HG02981 (cell line): ENCODE measurements at regions not wholly inside any gene's neighbourhood (a gene's known extent, or its start where the extent isn't known, plus 50 kb on each side); places are given as distances from the start of the nearest gene placed in this dataset.
"Not testable (repeated sequence)": the region's sequence is repeated elsewhere in the genome, so short reads cannot be mapped to it uniquely, and the experiment has no call there.

Experiments
- ATAC-seq: cut with Tn5 transposase; IDR thresholded peaks from one replicate; pipeline ENCODE4 v1.9.1; 2021; ENCODE audit warnings: mild to moderate bottlenecking, moderate library complexity; ENCODE audit not compliant: unreplicated experiment

DNA sequence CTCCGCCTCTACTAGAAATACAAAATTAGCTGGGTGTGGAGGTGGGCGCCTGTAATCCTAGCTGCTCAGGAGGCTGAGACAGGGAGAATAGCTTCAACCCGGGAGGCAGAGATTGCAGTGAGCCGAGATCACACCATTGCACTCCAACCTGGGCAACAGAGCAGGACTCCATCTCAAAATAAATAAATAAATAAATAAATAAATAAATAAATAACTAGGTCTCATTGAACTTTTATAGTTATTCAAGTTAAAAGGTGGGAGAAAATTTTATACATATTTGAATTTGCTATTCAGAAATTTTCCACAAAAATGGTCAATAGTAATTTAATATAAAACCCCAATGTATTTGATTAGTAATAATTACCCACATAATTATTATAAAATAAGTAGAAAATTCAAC, 593.9 kb upstream of the CDH10 start:
- ATAC-seq = not testable (repeated sequence)

GRCh38 chr5:25224316-25224982, 579.7 kb upstream of the CDH10 start:
- no peak for ATAC-seq

DNA sequence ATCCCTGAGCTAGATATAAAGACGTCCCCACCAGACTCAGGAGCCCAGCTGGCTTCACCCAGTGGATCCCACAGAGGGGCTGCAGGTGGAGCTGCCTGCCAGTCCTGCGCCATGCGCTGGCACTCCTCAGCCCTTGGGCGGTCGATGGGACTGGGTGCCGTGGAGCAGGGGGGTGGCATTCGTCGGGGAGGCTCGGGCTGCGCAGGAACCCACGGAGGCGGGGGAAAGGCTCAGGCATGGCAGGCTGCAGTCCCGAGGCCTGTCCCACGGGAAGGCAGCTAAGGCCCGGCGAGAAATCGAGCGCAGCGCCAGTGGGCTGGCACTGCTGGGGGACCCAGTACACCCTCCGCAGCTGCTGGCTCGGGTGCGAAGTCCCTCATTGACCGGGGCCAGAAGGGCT, 555.1 kb upstream of the CDH10 start:
- not testable (repeated sequence) for ATAC-seq

- no peak for ATAC-seq
Measured at GRCh38 chr5:25190521-25191000, 545.8 kb upstream of the CDH10 start.

DNA sequence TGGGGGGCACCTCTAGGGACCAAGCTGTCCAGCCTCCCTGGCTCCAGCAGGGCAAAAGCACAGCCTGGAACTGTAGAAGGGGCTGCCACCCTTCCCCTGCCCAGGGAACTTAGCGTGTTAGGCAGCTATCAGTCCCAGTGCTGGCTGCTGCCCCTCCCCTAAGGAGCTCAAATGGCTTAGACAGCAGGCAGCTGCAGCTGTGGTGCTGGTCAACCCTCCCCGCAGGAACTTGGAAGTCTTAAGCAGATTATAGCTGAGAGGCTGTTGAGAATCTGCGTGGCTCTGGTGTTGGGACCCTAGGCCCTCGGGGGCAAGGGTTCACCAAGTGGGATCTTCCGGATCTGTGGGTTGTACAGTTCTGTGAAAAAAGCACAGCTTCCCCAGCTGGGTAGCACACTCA, 536.5 kb upstream of the CDH10 start:
- no peak for ATAC-seq

GRCh38 chr5:25162616-25163015, 517.8 kb upstream of the CDH10 start:
- ATAC-seq = not testable (repeated sequence)

GRCh38 chr5:25160891-25161290, 516.1 kb upstream of the CDH10 start:
- no peak for ATAC-seq

DNA sequence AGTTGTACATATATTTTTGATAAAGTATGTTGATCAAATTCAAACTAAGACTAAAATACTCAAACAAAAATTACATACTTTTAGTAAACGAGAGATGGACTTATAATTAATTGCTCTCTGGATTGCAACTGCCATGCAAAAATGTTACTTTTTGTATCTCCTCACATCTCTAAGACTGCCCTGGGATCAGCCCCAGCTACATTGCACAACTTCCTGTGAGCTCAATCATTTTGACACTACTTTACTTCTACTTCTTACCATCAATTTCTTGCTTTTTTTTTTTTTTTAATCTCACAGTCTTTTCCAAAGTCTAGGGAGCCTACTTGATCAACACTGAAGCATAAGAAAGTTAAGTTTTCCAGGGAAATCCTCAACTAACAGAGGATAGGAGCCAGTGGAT, 506.0 kb upstream of the CDH10 start:
- ATAC-seq = no peak

DNA sequence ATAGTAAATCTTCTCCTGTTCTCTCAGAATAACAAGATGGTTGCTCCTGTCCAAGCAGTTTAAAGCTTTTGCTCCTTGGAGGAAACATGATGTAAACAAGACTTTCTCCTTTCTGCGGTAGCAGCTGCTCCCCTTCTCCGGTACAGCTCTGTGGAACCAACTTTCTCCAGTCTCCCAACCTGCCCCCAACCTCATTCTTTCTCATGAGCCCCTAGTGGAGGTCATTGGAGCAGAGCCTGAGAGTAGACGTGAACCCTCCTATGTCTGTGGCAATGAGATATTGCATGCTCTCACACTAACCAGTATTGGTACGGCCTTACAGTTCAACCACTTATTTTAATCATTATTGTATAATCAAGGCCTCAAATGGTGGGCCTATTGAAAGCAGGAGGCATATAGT, 483.8 kb upstream of the CDH10 start:
- no peak for ATAC-seq

DNA sequence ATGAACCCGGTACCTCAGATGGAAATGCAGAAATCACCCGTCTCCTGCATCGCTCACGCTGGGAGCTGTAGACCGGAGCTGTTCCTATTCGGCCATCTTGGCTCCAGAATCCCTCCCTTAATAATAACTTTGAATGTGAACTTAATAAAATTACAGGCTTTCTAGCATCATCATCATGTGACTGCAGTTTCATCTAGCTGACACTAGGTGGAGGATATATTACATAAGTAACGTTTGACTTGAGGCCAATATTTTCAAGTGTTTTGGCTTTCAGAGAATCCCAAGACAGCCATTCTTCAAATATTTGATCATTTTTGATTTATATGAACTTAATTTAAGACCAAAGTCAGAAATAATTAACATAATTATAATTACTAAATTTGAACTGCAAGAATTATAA, 474.9 kb upstream of the CDH10 start:
- no peak for ATAC-seq

DNA sequence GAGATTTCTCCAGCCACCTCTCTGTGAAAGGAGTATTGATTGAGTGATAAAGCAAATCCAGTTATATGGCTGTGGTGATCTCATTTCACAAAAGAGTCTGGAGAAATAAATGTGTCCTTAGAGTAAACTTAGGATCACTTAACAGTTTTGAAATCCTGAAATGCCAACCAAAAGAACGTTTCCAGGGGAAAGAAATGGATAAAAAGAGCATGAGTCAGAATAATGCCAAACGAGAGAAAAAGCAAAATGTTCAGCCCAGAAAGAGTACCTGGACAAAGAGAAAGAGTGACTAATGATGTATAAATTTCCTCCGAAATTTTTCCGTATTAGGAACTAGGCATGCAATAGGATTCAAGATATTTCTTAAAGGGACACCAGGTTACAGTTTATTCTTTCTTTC, 463.1 kb upstream of the CDH10 start:
- ATAC-seq = no peak

DNA sequence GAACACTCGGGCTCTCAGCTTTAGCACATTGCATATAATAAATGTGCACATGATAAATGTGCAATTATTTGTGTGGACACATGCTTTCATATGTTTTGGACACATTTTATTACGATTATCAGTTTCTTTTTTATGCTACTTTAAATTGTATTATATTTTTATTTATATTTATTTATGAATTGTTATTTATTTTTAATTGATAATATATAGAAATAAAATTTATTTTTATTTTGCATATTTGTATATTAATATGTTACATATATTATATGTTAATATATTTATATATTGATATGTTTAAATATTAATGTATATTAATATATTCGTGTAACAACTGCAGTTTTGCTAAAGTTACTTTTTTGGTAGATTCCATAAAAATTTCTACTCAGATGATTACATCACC, 454.8 kb upstream of the CDH10 start:
- no peak for ATAC-seq

DNA sequence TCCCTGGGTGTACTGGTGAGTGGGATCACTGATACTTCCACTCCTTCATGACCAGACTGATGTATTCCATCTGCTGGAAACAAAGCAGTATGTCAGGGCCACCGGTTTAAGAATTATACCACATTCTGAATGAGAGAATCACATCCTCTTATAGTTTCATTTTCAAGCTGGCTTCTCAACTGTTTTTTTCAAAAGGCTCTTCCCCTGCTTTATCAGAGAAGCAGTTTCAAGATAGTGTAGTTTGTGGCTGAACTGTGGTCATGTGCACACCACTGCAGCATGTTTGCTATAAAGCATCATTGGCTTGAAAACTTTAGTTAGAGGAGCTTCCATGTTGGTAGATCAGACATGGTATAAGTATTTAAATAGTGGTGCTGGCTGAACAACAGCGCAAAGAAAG, 450.5 kb upstream of the CDH10 start:
- no peak for ATAC-seq

- ATAC-seq = no peak
Measured at GRCh38 chr5:25094219-25094618, 449.4 kb upstream of the CDH10 start.

DNA sequence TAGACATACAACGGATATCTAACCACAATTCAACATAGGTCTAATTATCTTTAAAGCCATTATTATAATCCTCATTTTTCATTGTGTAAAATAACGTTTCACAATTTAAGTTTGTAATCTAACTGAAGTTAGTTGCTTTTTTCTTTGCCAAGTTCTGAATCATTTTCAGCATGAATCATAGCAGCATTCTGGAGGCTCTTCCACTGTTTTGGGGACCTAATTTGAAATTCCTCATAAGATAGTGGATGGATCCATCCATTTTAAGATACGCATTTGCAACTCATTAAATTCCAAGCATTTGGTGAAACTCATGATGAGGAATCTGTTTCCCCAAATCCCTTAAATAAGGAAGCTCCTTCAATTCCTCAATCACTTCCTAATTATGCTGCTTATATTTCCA, 447.1 kb upstream of the CDH10 start:
- ATAC-seq = no peak

DNA sequence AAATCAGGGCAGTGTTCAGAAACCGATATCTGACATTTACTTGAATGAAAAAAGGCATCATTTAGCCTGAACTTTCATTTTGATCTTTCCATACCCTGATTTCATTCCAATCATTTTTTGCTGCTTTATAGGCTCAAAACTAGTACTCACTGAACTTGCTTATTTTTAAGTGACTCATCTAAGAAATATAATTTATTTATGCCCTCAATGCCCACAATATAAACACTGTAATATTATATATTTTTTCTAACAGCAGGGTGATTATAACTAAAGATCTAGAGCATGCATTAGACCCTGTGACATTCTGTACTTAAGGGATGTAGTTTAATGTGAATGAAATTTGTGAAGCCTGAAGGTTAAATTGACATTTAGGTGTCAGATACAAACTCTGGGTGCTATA, 446.1 kb upstream of the CDH10 start:
- ATAC-seq = no peak

- ATAC-seq = no peak
Measured at GRCh38 chr5:25090275-25090674, 445.5 kb upstream of the CDH10 start.

- not testable (repeated sequence) for ATAC-seq
Measured at GRCh38 chr5:25088689-25089088, 443.9 kb upstream of the CDH10 start.

DNA sequence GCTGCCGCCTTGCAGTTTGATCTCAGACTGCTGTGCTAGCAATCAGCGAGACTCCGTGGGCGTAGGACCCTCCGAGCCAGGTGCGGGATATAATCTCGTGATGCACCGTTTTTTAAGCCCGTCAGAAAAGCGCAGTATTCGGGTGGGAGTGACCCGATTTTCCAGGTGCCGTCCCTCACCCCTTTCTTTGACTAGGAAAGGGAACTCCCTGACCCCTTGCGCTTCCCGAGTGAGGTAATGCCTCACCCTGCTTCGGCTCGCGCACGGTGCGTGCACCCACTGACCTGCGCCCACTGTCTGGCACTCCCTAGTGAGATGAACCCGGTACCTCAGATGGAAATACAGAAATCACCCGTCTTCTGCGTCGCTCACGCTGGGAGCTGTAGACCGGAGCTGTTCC, 438.5 kb upstream of the CDH10 start:
- not testable (repeated sequence) for ATAC-seq

DNA sequence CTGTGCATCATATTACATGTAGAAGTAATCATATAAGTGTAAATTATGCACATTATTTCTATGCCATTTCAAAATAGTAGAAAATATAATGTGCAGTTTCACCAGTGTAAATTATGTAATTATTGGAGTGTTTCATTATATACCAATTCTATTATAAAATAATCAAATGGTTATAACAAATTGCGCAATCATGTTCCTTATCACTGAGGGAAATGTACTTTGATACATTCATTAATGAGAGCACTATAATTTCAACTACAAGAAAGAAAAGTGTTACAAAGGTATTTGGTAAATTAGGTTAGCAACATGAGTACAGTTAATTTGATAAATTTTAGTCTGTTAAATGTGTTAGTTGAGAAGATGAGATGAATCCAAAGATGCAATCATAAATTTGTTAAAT, 421.5 kb upstream of the CDH10 start:
- ATAC-seq = no peak

DNA sequence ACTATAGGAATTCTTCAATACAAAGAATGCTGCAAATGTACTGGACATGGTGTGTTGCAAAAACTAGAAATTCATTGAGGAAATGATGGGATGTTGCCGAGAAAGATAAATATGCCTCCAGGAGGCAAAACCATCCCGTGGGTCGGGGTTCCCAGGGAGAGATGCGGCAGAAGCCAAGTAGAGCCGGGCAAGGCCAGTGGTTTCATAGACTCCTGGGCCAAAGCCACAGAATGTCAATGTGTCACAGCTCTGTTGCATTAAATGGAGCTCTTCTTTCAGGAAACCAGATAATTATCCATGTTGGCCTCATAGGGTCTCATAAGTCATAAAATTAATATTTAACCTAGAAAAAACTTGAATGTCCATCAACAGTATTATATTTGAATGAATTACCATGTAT, 419.5 kb upstream of the CDH10 start:
- no peak for ATAC-seq

GRCh38 chr5:25060575-25060974, 415.8 kb upstream of the CDH10 start:
- ATAC-seq = no peak

GRCh38 chr5:25056836-25057235, 412.1 kb upstream of the CDH10 start:
- no peak for ATAC-seq
